PC-9 (cell line): ENCODE measurements at regions not wholly inside any gene's neighbourhood (a gene's known extent, or its start where the extent isn't known, plus 50 kb on each side); places are given as distances from the start of the nearest gene placed in this dataset.

Source experiments
- BruUV-seq: library from RNA; stranded (reverse); fragments of 400-500 nt; replicated peaks from 2 replicates; lab custom pipeline; 2021; lab: Mats Ljungman, UMichigan
- CTCF ChIA-PET: fragments of 300-600 bp; sonication (Branson Sonifier 250); formaldehyde crosslinking; loops from one replicate; lab custom pipeline; 2022; ENCODE audit warnings: antibody characterized with exemption; lab: Charles Lee
- POLR2A ChIA-PET: fragments of 300-600 bp; sonication (Branson Sonifier 250); formaldehyde crosslinking; loops from one replicate; lab custom pipeline; 2022; ENCODE audit warnings: antibody characterized with exemption; ENCODE audit not compliant: unreplicated experiment; lab: Charles Lee
- DNase-seq, 2 experiments: peaks; one replicate each; pipeline versions ENCODE4 v3.0.0 to v3.0.0-alpha.2; 2015 to 2022; ENCODE audit warnings: mixed read lengths in 1 of 2
- H2AFZ ChIP-seq: fragments of 200-600 bp; sonication (generic); 2 replicates; pipeline ENCODE4 v1.8.1; 2017; ENCODE audit warnings: antibody characterized with exemption
- H3F3A ChIP-seq: fragments of 200-600 bp; sonication (generic); 2 replicates; pipeline ENCODE4 v1.8.1; 2017; ENCODE audit warnings: antibody characterized with exemption, mild to moderate bottlenecking, low read depth; ENCODE audit not compliant: insufficient read depth
- H3K27ac ChIP-seq: fragments of 200-600 bp; sonication (generic); 2 replicates; pipeline ENCODE4 v1.6.1; 2016; ENCODE audit warnings: mixed run types
- H3K27me3 ChIP-seq: fragments of 200-600 bp; sonication (generic); 2 replicates; pipeline ENCODE4 v1.6.1; 2016; ENCODE audit warnings: low read depth, mixed run types; ENCODE audit not compliant: insufficient read depth
- H3K36me3 ChIP-seq: fragments of 200-600 bp; sonication (generic); 2 replicates; pipeline ENCODE4 v1.6.1; 2016; ENCODE audit warnings: low read depth, mixed run types
- H3K4me1 ChIP-seq: fragments of 200-600 bp; sonication (generic); replicated peaks from 2 replicates; pipeline ENCODE4 v1.6.1; 2016; ENCODE audit warnings: mixed run types; ENCODE audit not compliant: insufficient read depth
- H3K4me2 ChIP-seq: fragments of 200-600 bp; sonication (generic); 2 replicates; pipeline ENCODE4 v1.6.1; 2017; ENCODE audit warnings: mixed run types
- H3K4me3 ChIP-seq: fragments of 200-600 bp; sonication (generic); 2 replicates; pipeline ENCODE4 v1.6.1; 2016; ENCODE audit warnings: mixed run types
- H3K79me2 ChIP-seq: fragments of 200-600 bp; sonication (generic); 2 replicates; pipeline ENCODE4 v1.6.1; 2017; ENCODE audit warnings: low read depth, mixed run types
- H3K9me2 ChIP-seq: fragments of 200-600 bp; sonication (generic); 2 replicates; pipeline ENCODE4 v1.8.1; 2017; ENCODE audit warnings: mild to moderate bottlenecking; ENCODE audit not compliant: insufficient read depth
- H3K9me3 ChIP-seq: fragments of 200-600 bp; sonication (generic); 2 replicates; pipeline ENCODE4 v1.8.1; 2016; ENCODE audit warnings: low read depth; ENCODE audit not compliant: insufficient read depth
- H4K20me1 ChIP-seq: fragments of 200-600 bp; sonication (generic); 2 replicates; pipeline ENCODE4 v1.8.1; 2017; ENCODE audit not compliant: insufficient read depth
- CTCF ChIP-seq: fragments of 200-600 bp; sonication (generic); conservative IDR thresholded peaks from 2 replicates; pipeline ENCODE4 v1.6.1; 2017; ENCODE audit warnings: mixed run types, antibody characterized with exemption, mild to moderate bottlenecking, moderate library complexity
- EZH2 ChIP-seq: fragments of 200-600 bp; sonication (generic); IDR thresholded peaks from 2 replicates; pipeline ENCODE4 v1.8.0; 2017; ENCODE audit warnings: antibody characterized with exemption, low read depth
- intact Hi-C: fragments of 100-400 bp; cut with micrococcal nuclease; formaldehyde crosslinking; loops from one replicate; pipeline ENCODE4 v1.10.0; 2022; ENCODE audit not compliant: unreplicated experiment

- no TSS peak for BruUV-seq
- H3K79me2 ChIP-seq, result no peaks in the 10 kb centered on the region
- no peak overlapping the region for H3K4me2 ChIP-seq
- H3F3A ChIP-seq, result no peaks in the 10 kb centered on the region
- ChIA-PET POLR2A (interaction anchor here (0.7 kb wide), 1 partner anchor 432 kb away, joined by 6 read pairs; no protein-coding TSS in a partner anchor), CTCF (no interaction called here)
- no peak overlapping the region for H2AFZ ChIP-seq
- no peaks in the 10 kb centered on the region for H3K4me1 ChIP-seq
- no peaks in the 10 kb centered on the region for H3K36me3 ChIP-seq
- no peak overlapping the region for H3K4me3 ChIP-seq
- intact Hi-C loops, result no loop called here
- no peak overlapping the region for H3K27ac ChIP-seq
- no peaks in the 10 kb centered on the region for H4K20me1 ChIP-seq
- H3K9me2 ChIP-seq, result no peaks in the 10 kb centered on the region
- no peaks in the 10 kb centered on the region for H3K9me3 ChIP-seq
- DNase-seq, result no peak
- H3K27me3 ChIP-seq, result no peaks in the 10 kb centered on the region
- TF ChIP-seq CTCF (no peak), EZH2 (no peak)
Measured at GRCh38 chr13:105625691-105626090, 909.8 kb downstream of the EFNB2 start.

- no peak for DNase-seq
- BruUV-seq, result no TSS peak
- no peaks in the 10 kb centered on the region for H3F3A ChIP-seq
- H3K36me3 ChIP-seq, result no peaks in the 10 kb centered on the region
- no peak overlapping the region for H3K4me3 ChIP-seq
- H3K4me1 ChIP-seq, result no peaks in the 10 kb centered on the region
- no peaks in the 10 kb centered on the region for H3K9me2 ChIP-seq
- no peaks in the 10 kb centered on the region for H3K27me3 ChIP-seq
- H3K9me3 ChIP-seq, result no peaks in the 10 kb centered on the region
- no peak overlapping the region for H3K4me2 ChIP-seq
- no peaks in the 10 kb centered on the region for H3K79me2 ChIP-seq
- H4K20me1 ChIP-seq, result no peaks in the 10 kb centered on the region
- intact Hi-C loops, result no loop called here
- no peak overlapping the region for H3K27ac ChIP-seq
- ChIA-PET CTCF (no interaction called here), POLR2A (no interaction called here)
- no peak overlapping the region for H2AFZ ChIP-seq
- TF ChIP-seq EZH2 (no peak), CTCF (no peak)
Measured at GRCh38 chr13:105616333-105617075, 919.0 kb downstream of the EFNB2 start.

GRCh38 chr13:105612541-105612940, 922.9 kb downstream of the EFNB2 start:
- ChIA-PET CTCF (no interaction called here), POLR2A (no interaction called here)
- Histone ChIP-seq H3K27ac (no peak overlapping the region), H3K27me3 (no peaks in the 10 kb centered on the region), H2AFZ (no peak overlapping the region), H3K4me2 (no peak overlapping the region), H3F3A (no peaks in the 10 kb centered on the region), H4K20me1 (no peaks in the 10 kb centered on the region), H3K4me1 (no peaks in the 10 kb centered on the region), H3K79me2 (no peaks in the 10 kb centered on the region), H3K4me3 (no peak overlapping the region), H3K9me2 (no peaks in the 10 kb centered on the region), H3K36me3 (no peaks in the 10 kb centered on the region), H3K9me3 (no peaks in the 10 kb centered on the region; the same call in 1 of the 2 replicates)
- no peak for TF ChIP-seq EZH2
- no peak for TF ChIP-seq CTCF
- no peak for DNase-seq
- intact Hi-C loops, result no loop called here
- no TSS peak for BruUV-seq
